WTC11 (cell line): ENCODE measurements at regions not wholly inside any gene's neighbourhood (a gene's known extent, or its start where the extent isn't known, plus 50 kb on each side); places are given as distances from the start of the nearest gene placed in this dataset.

Experiments used
- CREB1 ChIP-seq: sonication (generic); formaldehyde crosslinking; IDR thresholded peaks from 2 replicates; pipeline ENCODE4 v1.8.0; 2023; ENCODE audit warnings: mild to moderate bottlenecking, missing genetic modification reagents
- CTCF ChIP-seq: fragments of 200-600 bp; IDR thresholded peaks from 2 replicates; pipeline ENCODE4 v1.8.0; 2022; ENCODE audit warnings: antibody characterized with exemption
- E2F1 ChIP-seq: sonication (generic); formaldehyde crosslinking; IDR thresholded peaks from 2 replicates; pipeline ENCODE4 v1.8.0; 2022; ENCODE audit warnings: mild to moderate bottlenecking, missing genetic modification reagents
- ELF4 ChIP-seq: sonication (generic); formaldehyde crosslinking; IDR thresholded peaks from 2 replicates; pipeline ENCODE4 v1.8.1; 2022; ENCODE audit warnings: low read depth, mild to moderate bottlenecking, moderate library complexity, missing genetic modification reagents
- NR3C1 ChIP-seq: sonication (generic); formaldehyde crosslinking; conservative IDR thresholded peaks from 2 replicates; pipeline ENCODE4 v1.8.1; 2023; ENCODE audit warnings: low read depth, mild to moderate bottlenecking, missing genetic modification reagents
- SP1 ChIP-seq: sonication (generic); formaldehyde crosslinking; conservative IDR thresholded peaks from 2 replicates; pipeline ENCODE4 v1.8.1; 2022; ENCODE audit warnings: missing genetic modification reagents
- TEAD4 ChIP-seq: sonication (generic); formaldehyde crosslinking; IDR thresholded peaks from 2 replicates; pipeline ENCODE4 v1.8.0; 2022; ENCODE audit warnings: mild to moderate bottlenecking, missing genetic modification reagents
- TP53 ChIP-seq: sonication (generic); formaldehyde crosslinking; IDR thresholded peaks from 2 replicates; pipeline ENCODE4 v1.8.1; 2023; ENCODE audit warnings: mild to moderate bottlenecking, missing genetic modification reagents
- TF ChIP-seq, protein P1 (sequence below): fragments of 250-450 bp; sonication (Bioruptor Pico); IDR thresholded peaks from 2 replicates; pipeline ENCODE4 v1.9.0; 2021; ENCODE audit warnings: moderate library complexity, mild to moderate bottlenecking, inconsistent platforms, borderline replicate concordance

DNA sequence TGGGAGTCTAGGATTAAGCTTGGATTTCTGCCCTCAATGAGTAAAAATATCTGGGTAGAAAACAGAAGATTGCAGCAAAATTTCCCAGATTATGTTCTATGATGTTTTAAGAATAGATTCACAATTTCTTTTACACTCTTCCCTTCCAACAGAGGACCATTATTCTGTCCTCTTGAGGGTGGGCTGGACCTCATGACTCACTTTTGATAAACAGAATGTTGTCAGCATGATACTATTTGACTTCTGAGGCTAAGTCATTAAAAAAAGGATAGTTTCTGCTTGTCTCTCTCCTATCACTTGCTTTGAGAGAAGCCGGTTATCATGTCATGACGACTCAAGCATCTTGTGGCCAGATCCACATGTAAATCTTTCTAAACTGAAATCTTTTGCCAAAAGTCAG, 396.2 kb upstream of the CDIN1 start:
- TF ChIP-seq CTCF: no peak
- no peak for TF ChIP-seq SP1 (CRISPR knock-in tag)
- no peak for TF ChIP-seq ELF4 (CRISPR knock-in tag)
- TF ChIP-seq, protein P1, sequence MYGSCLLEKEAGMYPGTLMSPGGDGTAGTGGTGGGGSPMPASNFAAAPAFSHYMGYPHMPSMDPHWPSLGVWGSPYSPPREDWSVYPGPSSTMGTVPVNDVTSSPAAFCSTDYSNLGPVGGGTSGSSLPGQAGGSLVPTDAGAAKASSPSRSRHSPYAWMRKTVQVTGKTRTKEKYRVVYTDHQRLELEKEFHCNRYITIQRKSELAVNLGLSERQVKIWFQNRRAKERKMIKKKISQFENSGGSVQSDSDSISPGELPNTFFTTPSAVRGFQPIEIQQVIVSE (CRISPR knock-in tag): no peak
- no peak for TF ChIP-seq NR3C1 (CRISPR knock-in tag)
- no peak for TF ChIP-seq TEAD4
- no peak for TF ChIP-seq E2F1 (CRISPR knock-in tag)
- TF ChIP-seq CREB1 (CRISPR knock-in tag): no peak
- no peak for TF ChIP-seq TP53
